ENCODE measurements at regions not wholly inside any gene's neighbourhood (a gene's known extent, or its start where the extent isn't known, plus 50 kb on each side); places are given as distances from the start of the nearest gene placed in this dataset.

GRCh38 chr7:156056534-156056933 lies 244.3 kb upstream of the SHH start:
- Histone ChIP-seq H3K4me3 (ENCODE audit: insufficient read depth, low read depth, low read length) (no peak overlapping the region), H3K27me3 (ENCODE audit: insufficient read depth, low read length) (no peaks in the 10 kb centered on the region), H4K20me1 (ENCODE audit: insufficient read depth, low read length) (no peaks in the 10 kb centered on the region), H3K27ac (ENCODE audit: low read depth, low read length) (no peak overlapping the region), H2AFZ (ENCODE audit: low read depth, low read length) (no peak overlapping the region), H3K4me2 (ENCODE audit: low read length) (no peak overlapping the region), H3K9ac (ENCODE audit: low read length) (no peak overlapping the region), H3K9me3 (ENCODE audit: insufficient read depth, low read depth, low read length) (peaks cover 4% of the 10 kb centered on the region), H3K36me3 (ENCODE audit: insufficient read depth, low read length) (no peaks in the 10 kb centered on the region), H3K4me1 (ENCODE audit: insufficient read depth, low read length) (no peaks in the 10 kb centered on the region), H3K79me2 (ENCODE audit: insufficient read depth, low read length) (no peaks in the 10 kb centered on the region)
- TF ChIP-seq CTCF (IDR thresholded peaks at IDR 0.05; ENCODE audit: insufficient read depth, low read depth, low read length) (no peak), EZH2 (IDR thresholded peaks at IDR 0.05; ENCODE audit: insufficient read depth, low read length) (no peak)
- no peak for DNase-seq (ENCODE audit: low read depth)
- H3K4me1 Mint-ChIP-seq (ENCODE audit: low read depth, unreplicated experiment), result no peaks in the 10 kb centered on the region
- peaks cover 8% of the 10 kb centered on the region for H3K9me3 Mint-ChIP-seq (ENCODE audit: unreplicated experiment)
- peaks cover 38% of the 10 kb centered on the region for H3K27me3 Mint-ChIP-seq (ENCODE audit: low read depth, unreplicated experiment)
- no peak for FAIRE-seq
- no peak overlapping the region for H3K27ac Mint-ChIP-seq (ENCODE audit: unreplicated experiment)
- H3K4me3 Mint-ChIP-seq (ENCODE audit: unreplicated experiment), result no peak overlapping the region
- H3K36me3 Mint-ChIP-seq (ENCODE audit: low read depth, unreplicated experiment), result no peaks in the 10 kb centered on the region

GRCh38 chr7:156055206-156055822 lies 243.1 kb upstream of the SHH start:
- Mint-ChIP-seq H3K9me3 (ENCODE audit: unreplicated experiment) (peaks cover 11% of the 10 kb centered on the region), H3K4me1 (ENCODE audit: low read depth, unreplicated experiment) (no peaks in the 10 kb centered on the region), H3K4me3 (ENCODE audit: unreplicated experiment) (no peak overlapping the region), H3K27ac (ENCODE audit: unreplicated experiment) (no peak overlapping the region), H3K27me3 (ENCODE audit: low read depth, unreplicated experiment) (peaks cover 38% of the 10 kb centered on the region), H3K36me3 (ENCODE audit: low read depth, unreplicated experiment) (no peaks in the 10 kb centered on the region)
- Histone ChIP-seq H3K79me2 (ENCODE audit: insufficient read depth, low read length) (no peaks in the 10 kb centered on the region), H3K27me3 (ENCODE audit: insufficient read depth, low read length) (no peaks in the 10 kb centered on the region), H3K9me3 (ENCODE audit: insufficient read depth, low read depth, low read length) (no peaks in the 10 kb centered on the region), H3K36me3 (ENCODE audit: insufficient read depth, low read length) (no peaks in the 10 kb centered on the region), H3K4me3 (ENCODE audit: insufficient read depth, low read depth, low read length) (no peak overlapping the region), H4K20me1 (ENCODE audit: insufficient read depth, low read length) (no peaks in the 10 kb centered on the region), H3K27ac (ENCODE audit: low read depth, low read length) (no peak overlapping the region), H2AFZ (ENCODE audit: low read depth, low read length) (no peak overlapping the region), H3K4me2 (ENCODE audit: low read length) (no peak overlapping the region), H3K9ac (ENCODE audit: low read length) (no peak overlapping the region), H3K4me1 (ENCODE audit: insufficient read depth, low read length) (no peaks in the 10 kb centered on the region)
- FAIRE-seq, result no peak
- no peak for DNase-seq (ENCODE audit: low read depth)
- TF ChIP-seq CTCF (IDR thresholded peaks at IDR 0.05; ENCODE audit: insufficient read depth, low read depth, low read length) (no peak), EZH2 (IDR thresholded peaks at IDR 0.05; ENCODE audit: insufficient read depth, low read length) (no peak)

GRCh38 chr7:156051884-156052283 lies 239.6 kb upstream of the SHH start:
- Histone ChIP-seq H3K4me2 (ENCODE audit: low read length) (no peak overlapping the region), H3K9me3 (ENCODE audit: insufficient read depth, low read depth, low read length) (no peaks in the 10 kb centered on the region), H3K9ac (ENCODE audit: low read length) (no peak overlapping the region), H3K27ac (ENCODE audit: low read depth, low read length) (no peak overlapping the region), H4K20me1 (ENCODE audit: insufficient read depth, low read length) (no peaks in the 10 kb centered on the region), H3K79me2 (ENCODE audit: insufficient read depth, low read length) (no peaks in the 10 kb centered on the region), H2AFZ (ENCODE audit: low read depth, low read length) (no peak overlapping the region), H3K27me3 (ENCODE audit: insufficient read depth, low read length) (no peaks in the 10 kb centered on the region), H3K4me3 (ENCODE audit: insufficient read depth, low read depth, low read length) (no peak overlapping the region), H3K36me3 (ENCODE audit: insufficient read depth, low read length) (no peaks in the 10 kb centered on the region), H3K4me1 (ENCODE audit: insufficient read depth, low read length) (no peaks in the 10 kb centered on the region)
- no peak for TF ChIP-seq CTCF (IDR thresholded peaks at IDR 0.05; ENCODE audit: insufficient read depth, low read depth, low read length)
- TF ChIP-seq EZH2 (IDR thresholded peaks at IDR 0.05; ENCODE audit: insufficient read depth, low read length), result no peak
- Mint-ChIP-seq H3K27ac (ENCODE audit: unreplicated experiment) (no peak overlapping the region), H3K4me3 (ENCODE audit: unreplicated experiment) (no peak overlapping the region), H3K9me3 (ENCODE audit: unreplicated experiment) (peaks cover 15% of the 10 kb centered on the region), H3K27me3 (ENCODE audit: low read depth, unreplicated experiment) (peaks cover 29% of the 10 kb centered on the region), H3K4me1 (ENCODE audit: low read depth, unreplicated experiment) (no peaks in the 10 kb centered on the region), H3K36me3 (ENCODE audit: low read depth, unreplicated experiment) (no peaks in the 10 kb centered on the region)
- no peak for FAIRE-seq
- DNase-seq (ENCODE audit: low read depth), result no peak
